HFF-Myc (cell line): ENCODE measurements at regions not wholly inside any gene's neighbourhood (a gene's known extent, or its start where the extent isn't known, plus 50 kb on each side); places are given as distances from the start of the nearest gene placed in this dataset.
"Not testable (repeated sequence)": the region's sequence is repeated elsewhere in the genome, so short reads cannot be mapped to it uniquely, and the experiment has no call there.

Source experiments
- DNase-seq: peaks from one replicate; pipeline ENCODE4 v3.0.0-alpha.2; 2011; ENCODE audit warnings: low read depth; ENCODE audit errors: extremely low read depth
- H3K4me3 ChIP-seq: replicated peaks from 2 replicates; pipeline ENCODE4 v1.5.1; 2011; ENCODE audit warnings: low read depth, mild to moderate bottlenecking, control low read depth, low read length
- TF ChIP-seq, protein P1 (sequence below): IDR thresholded peaks from 2 replicates; pipeline ENCODE4 v1.5.1; 2012; ENCODE audit warnings: mild to moderate bottlenecking, low read depth, low read length, control low read depth; ENCODE audit errors: missing control alignments

DNA sequence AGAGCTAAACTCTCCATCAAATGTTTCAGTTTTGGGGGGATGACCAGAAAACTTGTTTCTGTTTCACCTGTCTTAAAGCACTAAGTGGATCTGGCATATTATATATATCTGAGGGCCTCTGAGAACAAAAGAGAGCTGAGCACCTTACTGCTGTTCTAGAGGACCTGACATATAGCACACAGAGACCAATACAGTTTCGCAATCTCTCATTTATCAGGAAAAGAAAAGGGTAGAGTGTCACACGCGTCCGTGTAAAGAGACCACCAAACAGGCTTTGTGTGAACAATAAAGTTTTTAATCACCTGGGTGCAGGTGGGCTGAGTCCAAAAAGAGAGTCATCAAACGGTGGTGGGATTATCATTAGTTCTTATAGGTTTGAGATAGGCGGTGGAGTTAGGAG is 434.5 kb upstream of the KCND2 start:
- DNase-seq: no peak
- H3K4me3 ChIP-seq: no peak overlapping the region
- TF ChIP-seq, protein P1, sequence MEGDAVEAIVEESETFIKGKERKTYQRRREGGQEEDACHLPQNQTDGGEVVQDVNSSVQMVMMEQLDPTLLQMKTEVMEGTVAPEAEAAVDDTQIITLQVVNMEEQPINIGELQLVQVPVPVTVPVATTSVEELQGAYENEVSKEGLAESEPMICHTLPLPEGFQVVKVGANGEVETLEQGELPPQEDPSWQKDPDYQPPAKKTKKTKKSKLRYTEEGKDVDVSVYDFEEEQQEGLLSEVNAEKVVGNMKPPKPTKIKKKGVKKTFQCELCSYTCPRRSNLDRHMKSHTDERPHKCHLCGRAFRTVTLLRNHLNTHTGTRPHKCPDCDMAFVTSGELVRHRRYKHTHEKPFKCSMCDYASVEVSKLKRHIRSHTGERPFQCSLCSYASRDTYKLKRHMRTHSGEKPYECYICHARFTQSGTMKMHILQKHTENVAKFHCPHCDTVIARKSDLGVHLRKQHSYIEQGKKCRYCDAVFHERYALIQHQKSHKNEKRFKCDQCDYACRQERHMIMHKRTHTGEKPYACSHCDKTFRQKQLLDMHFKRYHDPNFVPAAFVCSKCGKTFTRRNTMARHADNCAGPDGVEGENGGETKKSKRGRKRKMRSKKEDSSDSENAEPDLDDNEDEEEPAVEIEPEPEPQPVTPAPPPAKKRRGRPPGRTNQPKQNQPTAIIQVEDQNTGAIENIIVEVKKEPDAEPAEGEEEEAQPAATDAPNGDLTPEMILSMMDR: no peak

DNA sequence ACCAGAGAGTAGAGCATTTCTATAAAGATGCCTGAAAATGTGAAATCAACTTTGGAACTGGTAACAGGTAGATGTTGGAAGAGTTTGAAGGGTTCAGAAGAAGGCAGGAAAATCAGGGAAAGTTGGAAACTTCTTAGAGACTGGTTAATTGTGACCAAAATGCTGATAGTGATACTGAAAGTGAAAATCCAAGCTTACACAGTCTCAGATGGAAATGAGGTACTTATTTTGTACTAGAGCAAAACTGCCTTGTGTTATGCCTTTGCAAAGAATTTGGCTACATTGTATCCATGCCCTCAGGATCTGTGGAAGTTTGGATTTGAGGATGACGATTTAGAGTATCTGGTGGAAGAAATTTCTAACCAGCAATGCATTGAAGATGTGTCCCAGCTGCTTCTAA is 430.6 kb upstream of the KCND2 start:
- TF ChIP-seq, protein P1: no peak
- DNase-seq: no peak
- no peak overlapping the region for H3K4me3 ChIP-seq

DNA sequence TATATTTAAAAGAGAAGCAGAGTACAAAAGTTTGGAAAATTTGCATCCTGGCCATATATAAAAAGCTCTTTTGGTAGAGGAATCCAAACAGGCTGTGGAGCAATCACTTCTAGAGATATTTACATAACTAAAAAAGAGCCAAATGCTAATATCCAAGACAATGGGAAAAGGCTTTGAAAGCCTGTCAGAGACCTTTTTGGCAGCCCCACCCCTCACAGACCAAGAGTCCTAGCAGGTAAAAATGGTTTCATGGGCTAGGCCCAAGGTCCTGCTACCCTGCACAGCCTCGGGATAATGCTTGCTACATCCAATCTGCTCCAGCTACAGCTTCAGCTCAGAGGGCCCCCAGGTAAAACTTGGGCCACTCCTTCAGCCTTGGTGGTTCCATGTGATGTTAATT is 430.2 kb upstream of the KCND2 start:
- H3K4me3 ChIP-seq: no peak overlapping the region
- DNase-seq: no peak
- TF ChIP-seq, protein P1: no peak

DNA sequence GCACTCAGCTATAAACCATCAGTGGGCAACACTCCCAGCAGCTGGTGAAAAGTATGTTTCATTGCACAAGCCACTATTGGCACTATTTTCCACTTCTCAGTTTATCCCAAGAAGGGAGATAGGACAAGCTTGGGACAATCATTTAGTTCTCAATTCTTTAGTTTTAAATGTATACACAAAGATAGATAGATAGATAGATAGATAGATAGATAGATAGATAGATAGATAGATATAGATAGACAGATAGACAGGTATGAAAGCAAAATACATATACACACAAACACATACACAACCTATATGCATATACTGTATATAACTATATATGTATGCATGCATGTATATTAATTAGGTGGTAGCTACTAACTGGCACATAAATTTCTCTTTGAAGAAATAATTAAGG is 411.6 kb upstream of the KCND2 start:
- H3K4me3 ChIP-seq: no peak overlapping the region
- TF ChIP-seq, protein P1: no peak
- DNase-seq: no peak

DNA sequence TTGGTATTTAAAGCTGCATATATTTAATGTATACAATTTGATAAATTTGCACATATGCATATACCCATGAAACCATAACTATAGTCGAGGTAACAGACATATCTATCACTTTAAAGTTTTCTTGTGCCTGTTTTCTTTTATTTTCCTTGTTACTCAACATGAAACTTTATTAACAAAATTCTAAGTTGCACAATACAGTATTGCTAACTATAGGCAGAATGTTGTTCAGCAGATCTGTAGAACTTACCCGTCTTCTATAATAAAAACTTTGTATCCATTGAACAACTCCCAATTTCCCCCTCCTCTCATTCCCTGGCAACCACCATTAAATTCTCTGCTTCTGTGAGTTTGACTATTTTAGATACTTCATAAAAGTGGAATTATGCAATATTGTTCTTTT is 404.6 kb upstream of the KCND2 start:
- no peak overlapping the region for H3K4me3 ChIP-seq
- TF ChIP-seq, protein P1: no peak
- DNase-seq: no peak

DNA sequence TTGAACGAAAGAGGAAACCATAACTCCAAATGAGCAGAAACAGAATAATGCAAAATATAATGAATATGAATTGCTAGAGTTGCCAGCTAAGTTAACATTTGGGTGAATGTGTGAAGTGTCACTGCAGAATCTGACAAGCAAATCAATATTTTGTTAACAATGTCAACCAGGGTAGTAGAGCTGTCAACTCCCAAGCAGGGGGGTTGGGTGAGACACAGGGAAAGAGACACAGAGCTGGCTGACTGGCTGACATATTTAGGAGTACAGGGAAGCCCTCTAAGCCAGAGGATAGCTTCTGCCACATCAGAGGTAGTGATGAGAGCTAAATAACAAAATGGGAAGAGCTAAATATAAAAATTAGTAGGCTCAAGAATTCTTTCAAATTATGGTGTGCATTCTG is 393.1 kb upstream of the KCND2 start:
- no peak for DNase-seq
- no peak overlapping the region for H3K4me3 ChIP-seq
- TF ChIP-seq, protein P1: no peak

DNA sequence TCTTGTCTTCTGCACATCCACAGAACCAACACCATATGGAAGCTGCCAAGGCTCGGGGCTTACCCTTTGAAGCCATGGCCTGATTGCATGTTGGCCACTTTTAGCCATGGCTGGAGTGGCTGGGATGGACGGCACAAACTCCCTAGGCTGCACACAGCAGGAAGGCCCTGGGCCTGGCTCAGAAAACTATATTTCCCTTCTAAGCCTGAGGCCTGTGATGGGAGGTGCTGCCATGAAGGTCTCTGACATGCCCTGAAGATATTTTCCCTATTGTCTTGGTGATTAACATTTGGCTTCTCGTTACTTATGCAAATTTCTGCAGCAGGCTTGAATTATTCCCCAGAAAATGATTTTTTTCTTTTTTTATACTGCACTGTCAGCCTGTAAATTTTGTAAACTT is 387.0 kb upstream of the KCND2 start:
- H3K4me3 ChIP-seq: no peak overlapping the region
- DNase-seq: no peak
- TF ChIP-seq, protein P1: no peak

DNA sequence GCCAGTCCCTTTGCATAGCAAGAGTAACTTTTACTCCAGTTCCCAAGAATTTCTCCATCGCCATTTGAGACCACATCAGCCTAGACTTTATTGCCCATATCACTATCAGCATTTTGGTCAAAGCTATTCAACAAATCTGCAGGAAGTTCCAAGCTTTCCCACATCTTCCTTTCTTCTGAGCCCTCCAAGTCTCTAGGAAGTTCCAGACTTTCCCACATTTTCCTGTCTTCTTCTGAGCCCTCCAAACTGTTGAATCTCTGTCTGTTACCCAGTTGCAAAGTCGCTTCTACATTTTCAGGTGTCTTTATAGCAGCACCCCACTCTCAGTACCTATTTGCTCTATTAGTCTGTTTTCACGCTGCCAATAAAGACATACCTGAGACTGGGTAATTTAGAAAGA is 386.4 kb upstream of the KCND2 start:
- not testable (repeated sequence) for H3K4me3 ChIP-seq, DNase-seq
